CD14-positive monocyte (primary cell): ENCODE measurements at regions not wholly inside any gene's neighbourhood (a gene's known extent, or its start where the extent isn't known, plus 50 kb on each side); places are given as distances from the start of the nearest gene placed in this dataset.

ENCODE experiments used
- DNase-seq, 3 donors: peaks; one replicate each; pipeline ENCODE4 v3.0.0-alpha.2; 2011 to 2022
- H2AFZ ChIP-seq: 2 replicates; pipeline ENCODE4 v1.6.0; 2012; ENCODE audit warnings: mild to moderate bottlenecking, low read depth, low read length, inconsistent platforms; ENCODE audit not compliant: insufficient read depth, poor library complexity, severe bottlenecking
- H3K27ac ChIP-seq, 2 donors: 1 replicate in 1 of 2; 2 replicates in 1 of 2; pipeline ENCODE4 v1.5.1; 2012 to 2013; ENCODE audit warnings: low read length in 2 of 2, control low read depth in 1 of 2, inconsistent platforms in 1 of 2, low read depth in 1 of 2, mild to moderate bottlenecking in 1 of 2
- H3K27me3 ChIP-seq, 2 donors: one replicate each; pipeline versions ENCODE4 v1.6.0 to v1.6.1; 2011 to 2013; ENCODE audit warnings: low read length in 2 of 2; ENCODE audit not compliant: control insufficient read depth in 2 of 2, insufficient read depth in 2 of 2
- H3K36me3 ChIP-seq, 2 donors: replicated peaks in 1 of 2; 1 replicate in 1 of 2; 2 replicates in 1 of 2; pipeline versions ENCODE4 v1.5.1 to v1.6.1; 2012 to 2013; ENCODE audit warnings: low read length in 2 of 2, control low read depth in 1 of 2, inconsistent platforms in 1 of 2, mild to moderate bottlenecking in 1 of 2; ENCODE audit not compliant: insufficient read depth in 2 of 2, control insufficient read depth in 1 of 2
- H3K4me1 ChIP-seq, 2 donors: 1 replicate in 1 of 2; 2 replicates in 1 of 2; pipeline versions ENCODE4 v1.5.1 to v1.6.1; 2012 to 2013; ENCODE audit warnings: low read length in 2 of 2, control low read depth in 1 of 2, inconsistent platforms in 1 of 2, mild to moderate bottlenecking in 1 of 2, moderate library complexity in 1 of 2; ENCODE audit not compliant: insufficient read depth in 2 of 2, control insufficient read depth in 1 of 2
- H3K4me2 ChIP-seq: replicated peaks from 2 replicates; pipeline ENCODE3; 2012; ENCODE audit warnings: low read length, moderate library complexity, mild to moderate bottlenecking; ENCODE audit not compliant: poor library complexity, severe bottlenecking; ENCODE audit errors: extremely low read depth
- H3K4me3 ChIP-seq, 3 experiments: fragments of 200-600 bp in 1 of 3; sonication (generic) in 1 of 3; replicated peaks in 1 of 3; 1 replicate in 2 of 3; 2 replicates in 1 of 3; pipeline ENCODE4 v1.5.1; 2011 to 2013; ENCODE audit warnings: low read length in 3 of 3, mild to moderate bottlenecking in 3 of 3, control low read depth in 2 of 3, low read depth in 2 of 3, inconsistent platforms in 1 of 3, moderate library complexity in 1 of 3
- H3K79me2 ChIP-seq: 2 replicates; pipeline ENCODE4 v1.6.0; 2012; ENCODE audit warnings: mild to moderate bottlenecking, control low read depth, inconsistent platforms, low read length, moderate library complexity; ENCODE audit not compliant: insufficient read depth
- H3K9ac ChIP-seq: 2 replicates; pipeline ENCODE4 v1.6.0; 2017; ENCODE audit warnings: low read length, mild to moderate bottlenecking; ENCODE audit not compliant: insufficient read depth, poor library complexity, severe bottlenecking
- H3K9me3 ChIP-seq, 2 donors: replicated peaks in 1 of 2; 1 replicate in 1 of 2; 2 replicates in 1 of 2; pipeline versions ENCODE4 v1.5.1 to v1.6.1; 2012 to 2013; ENCODE audit warnings: low read length in 2 of 2, control low read depth in 1 of 2; ENCODE audit not compliant: control insufficient read depth in 1 of 2, insufficient read depth in 1 of 2
- H4K20me1 ChIP-seq: 2 replicates; pipeline ENCODE4 v1.6.0; 2012; ENCODE audit warnings: mild to moderate bottlenecking, low read length, control low read depth, moderate library complexity; ENCODE audit not compliant: insufficient read depth
- H3K27ac Mint-ChIP-seq, 7 donors: one replicate each; pipeline ENCODE4 v1.8.0; 2020; ENCODE audit warnings: mild to moderate bottlenecking in 7 of 7, mixed read lengths in 7 of 7, moderate library complexity in 6 of 7, inconsistent platforms in 2 of 7
- H3K27me3 Mint-ChIP-seq, 3 donors: one replicate each; pipeline ENCODE4 v1.8.0; 2021 to 2022; ENCODE audit warnings: low read depth in 3 of 3, mild to moderate bottlenecking in 3 of 3, mixed read lengths in 3 of 3, moderate library complexity in 3 of 3, inconsistent platforms in 1 of 3
- H3K36me3 Mint-ChIP-seq, 2 donors: one replicate each; pipeline ENCODE4 v1.8.0; 2020; ENCODE audit warnings: mixed read lengths in 2 of 2, inconsistent platforms in 1 of 2, mild to moderate bottlenecking in 1 of 2
- H3K4me1 Mint-ChIP-seq: one replicate; pipeline ENCODE4 v1.8.0; 2020; ENCODE audit warnings: mild to moderate bottlenecking, mixed read lengths
- H3K4me3 Mint-ChIP-seq, 2 donors: one replicate each; pipeline ENCODE4 v1.8.0; 2020; ENCODE audit warnings: mild to moderate bottlenecking in 2 of 2, mixed read lengths in 2 of 2, moderate library complexity in 1 of 2
- H3K9me3 Mint-ChIP-seq, 7 donors: one replicate each; pipeline ENCODE4 v1.8.0; 2020 to 2022; ENCODE audit warnings: mixed read lengths in 7 of 7, mild to moderate bottlenecking in 6 of 7, moderate library complexity in 6 of 7, inconsistent platforms in 2 of 7
- CTCF ChIP-seq: fragments of 200-600 bp; IDR thresholded peaks from one replicate; pipeline ENCODE4 v1.8.0; 2022; ENCODE audit warnings: antibody characterized with exemption, mild to moderate bottlenecking
- WGBS: methylation state at CpG from one replicate; pipeline ENCODE4 v1.1.5; 2013; ENCODE audit warnings: missing lambda C conversion rate; ENCODE audit not compliant: insufficient coverage; 5-methylcytosine and 5-hydroxymethylcytosine counted together
- intact Hi-C, 2 donors: fragments of 100-400 bp; cut with micrococcal nuclease; formaldehyde crosslinking; loops; one replicate each; pipeline versions ENCODE4 v1.15.0 to v1.15.1; 2023

GRCh38 chr11:121766166-121766565 is 313.4 kb upstream of the SORL1-AS1 start:
- no peaks in the 10 kb centered on the region for H4K20me1 ChIP-seq
- peaks cover 33 to 41% of the 10 kb centered on the region in 2 donors for H3K4me1 ChIP-seq
- no peak overlapping the region for H2AFZ ChIP-seq
- H3K9ac ChIP-seq: no peak overlapping the region
- no peaks in the 10 kb centered on the region for H3K79me2 ChIP-seq
- H3K4me1 Mint-ChIP-seq: peaks cover 38% of the 10 kb centered on the region
- intact Hi-C loops: no loop called here
- TF ChIP-seq CTCF: no peak
- H3K27me3 Mint-ChIP-seq: peaks cover 1 to 5% (median 3%) of the 10 kb centered on the region in 3 donors
- no peak overlapping the region for H3K4me2 ChIP-seq
- no peaks in the 10 kb centered on the region for H3K36me3 Mint-ChIP-seq
- H3K27ac ChIP-seq: peak overlapping the region in 1 of 2 donors; percentile 61
- no peak overlapping the region for H3K4me3 Mint-ChIP-seq
- no peak overlapping the region for H3K4me3 ChIP-seq
- no peak for DNase-seq
- H3K9me3 Mint-ChIP-seq: peaks cover 0 to 4% (median 0%) of the 10 kb centered on the region in 7 donors
- no peaks in the 10 kb centered on the region for H3K9me3 ChIP-seq
- no peaks in the 10 kb centered on the region for H3K27me3 ChIP-seq
- 99% methylated on average over 14 of the region's 16 CpGs for WGBS
- no peaks in the 10 kb centered on the region for H3K36me3 ChIP-seq
- peak overlapping the region in 3 of 7 donors; percentile 12 to 71 (median 45) for H3K27ac Mint-ChIP-seq

GRCh38 chr11:121763526-121763925 is 310.8 kb upstream of the SORL1-AS1 start:
- no peaks in the 10 kb centered on the region for H3K27me3 ChIP-seq
- DNase-seq: peak; percentile 4 to 37 (median 4)
- no peak overlapping the region for H3K27ac ChIP-seq
- no peak for TF ChIP-seq CTCF
- intact Hi-C loops: no loop called here
- H2AFZ ChIP-seq: no peak overlapping the region
- H3K4me3 Mint-ChIP-seq: peak overlapping the region in 1 of 2 donors; percentile 13
- H3K4me1 Mint-ChIP-seq: peaks cover 37% of the 10 kb centered on the region
- peaks cover 0 to 2% (median 0%) of the 10 kb centered on the region in 7 donors for H3K9me3 Mint-ChIP-seq
- H3K4me1 ChIP-seq: peaks cover 33 to 41% of the 10 kb centered on the region in 2 donors
- no peaks in the 10 kb centered on the region for H3K79me2 ChIP-seq
- H3K27ac Mint-ChIP-seq: no peak overlapping the region
- H3K9ac ChIP-seq: peak overlapping the region; percentile 0
- peak overlapping the region; percentile 40 for H3K4me2 ChIP-seq
- H4K20me1 ChIP-seq: no peaks in the 10 kb centered on the region
- H3K9me3 ChIP-seq: no peaks in the 10 kb centered on the region
- H3K36me3 Mint-ChIP-seq: no peaks in the 10 kb centered on the region
- H3K27me3 Mint-ChIP-seq: peaks cover 0 to 3% (median 1%) of the 10 kb centered on the region in 3 donors
- no peak overlapping the region for H3K4me3 ChIP-seq
- H3K36me3 ChIP-seq: no peaks in the 10 kb centered on the region
- 10% methylated on average over 2 of the region's 3 CpGs for WGBS
